OCI-LY3 (cell line): ENCODE measurements at regions not wholly inside any gene's neighbourhood (a gene's known extent, or its start where the extent isn't known, plus 50 kb on each side); places are given as distances from the start of the nearest gene placed in this dataset.

Experiments used
- CTCF ChIP-seq: fragments of 200-600, 300-600 bp; sonication (generic); IDR thresholded peaks from 2 replicates; pipeline ENCODE4 v1.5.1; 2014; ENCODE audit warnings: antibody characterized with exemption, low read length, low read depth
- EZH2phosphoT487 ChIP-seq: fragments of 200-600 bp; shearing (Covaris generic); IDR thresholded peaks from 2 replicates; pipeline ENCODE4 v1.6.1; 2018; ENCODE audit warnings: antibody characterized with exemption, mixed run types, low read depth

GRCh38 chr7:81430150-81430549 is 339.7 kb downstream of the HGF start:
- TF ChIP-seq CTCF (no peak), EZH2phosphoT487 (no peak)
